Gastroesophageal sphincter (tissue), 3 donors: ENCODE measurements at regions not wholly inside any gene's neighbourhood (a gene's known extent, or its start where the extent isn't known, plus 50 kb on each side); places are given as distances from the start of the nearest gene placed in this dataset.

Experiments
- POLR2A ChIP-seq, 2 donors: fragments of 450-650 bp; IDR thresholded peaks; one replicate each; pipeline ENCODE4 v1.6.1; 2017; ENCODE audit warnings: antibody characterized with exemption in 2 of 2, mild to moderate bottlenecking in 2 of 2, moderate library complexity in 1 of 2
- POLR2AphosphoS5 ChIP-seq: sonication (generic); formaldehyde crosslinking; IDR thresholded peaks from one replicate; pipeline ENCODE4 v1.6.1; 2017; ENCODE audit warnings: antibody characterized with exemption
- TF ChIP-seq, protein P1 (sequence below), 4 experiments: fragments of 200-600 bp in 2 of 4; fragments of 450-650 bp in 2 of 4; sonication (generic) in 1 of 4; IDR thresholded peaks; one replicate each; pipeline ENCODE4 v1.5.1; 2017 to 2019; ENCODE audit warnings: antibody characterized with exemption in 4 of 4, mild to moderate bottlenecking in 2 of 4, moderate library complexity in 2 of 4

GRCh38 chr7:84454174-84454959, 259.8 kb upstream of the SEMA3A start:
- TF ChIP-seq, protein P1, sequence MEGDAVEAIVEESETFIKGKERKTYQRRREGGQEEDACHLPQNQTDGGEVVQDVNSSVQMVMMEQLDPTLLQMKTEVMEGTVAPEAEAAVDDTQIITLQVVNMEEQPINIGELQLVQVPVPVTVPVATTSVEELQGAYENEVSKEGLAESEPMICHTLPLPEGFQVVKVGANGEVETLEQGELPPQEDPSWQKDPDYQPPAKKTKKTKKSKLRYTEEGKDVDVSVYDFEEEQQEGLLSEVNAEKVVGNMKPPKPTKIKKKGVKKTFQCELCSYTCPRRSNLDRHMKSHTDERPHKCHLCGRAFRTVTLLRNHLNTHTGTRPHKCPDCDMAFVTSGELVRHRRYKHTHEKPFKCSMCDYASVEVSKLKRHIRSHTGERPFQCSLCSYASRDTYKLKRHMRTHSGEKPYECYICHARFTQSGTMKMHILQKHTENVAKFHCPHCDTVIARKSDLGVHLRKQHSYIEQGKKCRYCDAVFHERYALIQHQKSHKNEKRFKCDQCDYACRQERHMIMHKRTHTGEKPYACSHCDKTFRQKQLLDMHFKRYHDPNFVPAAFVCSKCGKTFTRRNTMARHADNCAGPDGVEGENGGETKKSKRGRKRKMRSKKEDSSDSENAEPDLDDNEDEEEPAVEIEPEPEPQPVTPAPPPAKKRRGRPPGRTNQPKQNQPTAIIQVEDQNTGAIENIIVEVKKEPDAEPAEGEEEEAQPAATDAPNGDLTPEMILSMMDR (IDR thresholded peaks at IDR 0.05), result no peak
- TF ChIP-seq POLR2AphosphoS5 (no peak), POLR2A (IDR thresholded peaks at IDR 0.05) (no peak)
